ENCODE measurements at regions not wholly inside any gene's neighbourhood (a gene's known extent, or its start where the extent isn't known, plus 50 kb on each side); places are given as distances from the start of the nearest gene placed in this dataset.
A peak's percentile ranks its signal among the peaks of the same experiment; 100 is the strongest.

GRCh38 chr21:29396951-29397455, 98.3 kb downstream of the BACH1 start:
- peaks cover 39% of the 10 kb centered on the region for H3K9me3 ChIP-seq
- H3K27ac ChIP-seq: no peak overlapping the region
- peaks cover 10% of the 10 kb centered on the region; the same call in 1 of the 2 replicates for H3K36me3 ChIP-seq
- H3K27me3 ChIP-seq: no peaks in the 10 kb centered on the region
- no peaks in the 10 kb centered on the region for H4K20me1 ChIP-seq
- no peak for TF ChIP-seq Cebpa-rat (IDR thresholded peaks at IDR 0.05)
- H3K9ac ChIP-seq: no peak overlapping the region
- H3K4me2 ChIP-seq: no peak overlapping the region
- no peak overlapping the region for H3K4me3 ChIP-seq
- H3K4me1 ChIP-seq: no peaks in the 10 kb centered on the region

DNA sequence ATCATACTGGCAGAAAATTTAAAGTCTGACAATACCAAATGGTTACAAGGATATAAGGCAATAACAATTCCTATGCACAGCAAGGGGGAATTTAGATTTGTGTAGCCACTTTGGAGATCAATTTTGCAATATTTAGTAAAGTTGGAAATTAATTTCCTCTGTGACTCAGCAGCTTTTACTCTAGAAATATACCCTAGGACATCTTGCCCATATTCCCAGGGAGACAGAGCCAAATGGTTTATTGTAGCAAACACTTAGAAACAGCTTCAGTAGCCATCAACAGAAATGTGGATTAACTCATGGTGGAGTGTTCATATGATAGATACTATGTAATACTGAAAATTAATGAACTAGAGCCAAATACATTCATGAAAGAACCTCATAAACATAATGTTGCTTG, 104.6 kb downstream of the BACH1 start:
- no peak for TF ChIP-seq Cebpa-rat (IDR thresholded peaks at IDR 0.05)
- Histone ChIP-seq H3K4me1 (no peaks in the 10 kb centered on the region), H3K9me3 (peaks cover 32% of the 10 kb centered on the region), H3K4me3 (no peak overlapping the region), H3K27me3 (no peaks in the 10 kb centered on the region), H3K9ac (no peak overlapping the region), H3K4me2 (no peak overlapping the region), H4K20me1 (no peaks in the 10 kb centered on the region), H3K27ac (no peak overlapping the region), H3K36me3 (peaks cover 16% of the 10 kb centered on the region; the same call in 1 of the 2 replicates)

GRCh38 chr21:29403922-29404538, 105.3 kb downstream of the BACH1 start:
- H3K4me1 ChIP-seq: no peaks in the 10 kb centered on the region
- no peaks in the 10 kb centered on the region for H4K20me1 ChIP-seq
- H3K4me2 ChIP-seq: no peak overlapping the region
- peaks cover 27% of the 10 kb centered on the region for H3K9me3 ChIP-seq
- H3K36me3 ChIP-seq: peaks cover 16% of the 10 kb centered on the region; the same call in 1 of the 2 replicates
- no peak overlapping the region for H3K27ac ChIP-seq
- H3K9ac ChIP-seq: no peak overlapping the region
- no peak overlapping the region for H3K4me3 ChIP-seq
- H3K27me3 ChIP-seq: no peaks in the 10 kb centered on the region
- no peak for TF ChIP-seq Cebpa-rat (IDR thresholded peaks at IDR 0.05)

DNA sequence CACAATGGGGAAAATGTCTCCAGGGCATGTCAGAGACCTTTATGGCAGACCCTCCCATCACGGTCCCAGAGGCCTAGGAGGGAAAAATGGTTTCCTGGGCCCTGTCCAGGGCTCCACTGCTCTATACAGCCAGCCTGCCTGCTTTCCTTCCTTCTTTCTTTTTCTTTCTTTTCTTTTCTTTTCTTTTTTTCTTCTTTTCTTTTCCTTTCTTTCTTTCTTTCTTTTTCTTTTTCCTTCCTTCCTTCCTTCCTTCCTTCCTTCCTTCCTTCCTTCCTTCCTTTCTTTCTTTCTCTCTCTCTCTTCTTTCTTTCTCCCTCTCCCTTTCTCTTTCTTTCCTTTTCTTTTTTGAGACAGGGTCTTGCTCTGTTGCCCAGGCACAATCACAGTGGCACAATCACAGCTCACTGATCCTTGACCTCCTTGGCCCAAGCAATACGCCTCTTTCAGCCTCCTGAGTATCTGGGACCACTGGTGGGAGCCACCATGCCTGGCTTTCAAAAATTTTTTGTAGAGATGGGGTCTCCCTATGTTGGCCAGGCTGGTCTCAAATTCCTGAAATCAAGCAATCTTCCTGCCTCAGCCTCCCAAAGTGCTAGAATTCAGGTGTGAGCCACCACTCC, 106.9 kb downstream of the BACH1 start:
- H3K9ac ChIP-seq: no peak overlapping the region
- no peaks in the 10 kb centered on the region for H3K4me1 ChIP-seq
- no peak overlapping the region for H3K4me2 ChIP-seq
- H3K36me3 ChIP-seq: 0 out of 2 replicates have a peak, but pooled peaks cover 6% of the 10 kb centered on the region
- H3K27me3 ChIP-seq: no peaks in the 10 kb centered on the region
- no peaks in the 10 kb centered on the region for H4K20me1 ChIP-seq
- H3K9me3 ChIP-seq: peaks cover 12% of the 10 kb centered on the region; the same call in 1 of the 2 replicates
- no peak overlapping the region for H3K4me3 ChIP-seq
- TF ChIP-seq Cebpa-rat (IDR thresholded peaks at IDR 0.05): no peak
- H3K27ac ChIP-seq: no peak overlapping the region

DNA sequence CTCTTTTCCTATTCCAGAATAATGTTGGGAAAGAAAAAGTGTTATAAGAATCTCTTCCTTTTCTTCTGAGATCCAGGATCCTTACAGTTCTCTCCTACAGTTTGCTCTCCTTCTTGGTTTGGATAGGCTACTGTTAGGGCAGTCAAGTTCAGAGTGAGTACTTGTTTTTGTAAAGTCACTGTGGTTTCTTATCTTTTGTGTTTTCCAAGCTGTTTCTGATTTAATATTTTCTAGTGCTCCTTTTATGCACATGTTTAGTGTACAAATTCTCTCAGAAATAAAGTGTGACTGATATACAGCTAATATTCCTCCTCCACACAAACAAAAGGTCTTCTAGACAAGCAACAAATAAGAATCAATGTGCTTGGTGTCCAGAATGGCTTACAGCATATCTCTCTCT, 107.7 kb downstream of the BACH1 start:
- Histone ChIP-seq H3K36me3 (0 out of 2 replicates have a peak, but pooled peaks cover 5% of the 10 kb centered on the region), H3K27ac (no peak overlapping the region), H3K9me3 (peaks cover 12% of the 10 kb centered on the region; the same call in 1 of the 2 replicates), H4K20me1 (no peaks in the 10 kb centered on the region), H3K4me1 (no peaks in the 10 kb centered on the region), H3K9ac (no peak overlapping the region), H3K27me3 (no peaks in the 10 kb centered on the region), H3K4me2 (no peak overlapping the region), H3K4me3 (no peak overlapping the region)
- no peak for TF ChIP-seq Cebpa-rat (IDR thresholded peaks at IDR 0.05)

- H3K27me3 ChIP-seq: no peaks in the 10 kb centered on the region
- 0 out of 2 replicates have a peak, but pooled peaks cover 5% of the 10 kb centered on the region for H3K36me3 ChIP-seq
- H3K4me2 ChIP-seq: no peak overlapping the region
- H3K27ac ChIP-seq: no peak overlapping the region
- no peaks in the 10 kb centered on the region for H3K4me1 ChIP-seq
- H4K20me1 ChIP-seq: no peaks in the 10 kb centered on the region
- H3K9me3 ChIP-seq: peaks cover 12% of the 10 kb centered on the region; the same call in 1 of the 2 replicates
- no peak for TF ChIP-seq Cebpa-rat (IDR thresholded peaks at IDR 0.05)
- no peak overlapping the region for H3K4me3 ChIP-seq
- no peak overlapping the region for H3K9ac ChIP-seq
Measured at GRCh38 chr21:29407571-29407970, 108.8 kb downstream of the BACH1 start.

- H3K36me3 ChIP-seq: no peaks in the 10 kb centered on the region; the same call in 1 of the 2 replicates
- no peaks in the 10 kb centered on the region for H3K9me3 ChIP-seq
- H3K4me2 ChIP-seq: no peak overlapping the region
- no peak overlapping the region for H3K9ac ChIP-seq
- peaks cover 12% of the 10 kb centered on the region for H3K4me1 ChIP-seq
- no peaks in the 10 kb centered on the region for H4K20me1 ChIP-seq
- H3K27ac ChIP-seq: no peak overlapping the region
- no peak for TF ChIP-seq Cebpa-rat (IDR thresholded peaks at IDR 0.05)
- no peak overlapping the region for H3K4me3 ChIP-seq
- H3K27me3 ChIP-seq: no peaks in the 10 kb centered on the region
Measured at GRCh38 chr21:29413683-29414082, 115.0 kb downstream of the BACH1 start.

DNA sequence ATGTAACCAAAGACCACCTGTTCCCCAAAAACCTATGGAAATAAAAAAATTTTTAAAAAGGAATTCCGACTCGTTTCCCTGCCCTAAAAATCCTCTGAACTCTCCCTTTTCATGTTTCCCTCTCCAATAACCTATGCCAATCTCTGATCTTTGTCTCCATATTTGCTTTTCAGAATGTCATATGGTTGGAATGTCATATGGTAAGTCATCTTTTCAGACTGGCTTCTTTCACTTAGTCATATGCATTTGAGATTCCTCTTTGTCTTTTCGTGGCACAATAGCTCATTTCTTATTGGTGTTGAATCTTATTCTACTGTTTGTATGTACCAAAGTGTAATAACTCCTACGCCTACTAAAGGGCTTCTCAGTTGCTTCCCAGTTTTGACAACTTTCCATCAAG, 117.5 kb downstream of the BACH1 start:
- Histone ChIP-seq H4K20me1 (no peaks in the 10 kb centered on the region), H3K9ac (no peak overlapping the region), H3K4me3 (no peak overlapping the region), H3K36me3 (no peaks in the 10 kb centered on the region; the same call in 1 of the 2 replicates), H3K4me2 (no peak overlapping the region), H3K9me3 (no peaks in the 10 kb centered on the region), H3K27me3 (no peaks in the 10 kb centered on the region), H3K27ac (no peak overlapping the region), H3K4me1 (peaks cover 24% of the 10 kb centered on the region)
- TF ChIP-seq Cebpa-rat (IDR thresholded peaks at IDR 0.05): no peak

- Histone ChIP-seq H3K27ac (no peak overlapping the region), H3K4me2 (peak overlapping the region; percentile 60), H4K20me1 (no peaks in the 10 kb centered on the region), H3K4me1 (peaks cover 33% of the 10 kb centered on the region), H3K27me3 (no peaks in the 10 kb centered on the region), H3K9ac (no peak overlapping the region), H3K4me3 (no peak overlapping the region), H3K36me3 (no peaks in the 10 kb centered on the region; the same call in 1 of the 2 replicates), H3K9me3 (no peaks in the 10 kb centered on the region)
- no peak for TF ChIP-seq Cebpa-rat (IDR thresholded peaks at IDR 0.05)
Measured at GRCh38 chr21:29418813-29419212, 120.1 kb downstream of the BACH1 start.

DNA sequence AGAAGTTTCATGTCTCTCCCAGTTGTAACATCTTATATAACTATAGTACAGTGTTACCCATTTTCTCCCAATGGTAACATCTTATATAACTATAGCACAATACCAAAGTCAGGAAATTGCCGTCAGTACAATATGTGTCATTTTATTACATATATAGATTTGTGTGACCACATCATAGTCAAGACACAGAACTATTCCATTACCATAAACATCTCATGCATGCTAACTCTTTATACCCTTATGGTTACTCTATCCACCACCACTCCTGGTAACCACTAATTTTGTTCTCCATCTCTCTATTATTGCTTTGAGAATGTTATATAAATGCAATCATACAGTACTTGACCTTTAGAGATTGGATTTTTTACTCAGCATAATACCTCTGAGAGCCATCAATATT, 120.7 kb downstream of the BACH1 start:
- Histone ChIP-seq H4K20me1 (no peaks in the 10 kb centered on the region), H3K4me2 (peak overlapping the region; percentile 60), H3K9ac (no peak overlapping the region), H3K9me3 (no peaks in the 10 kb centered on the region), H3K27ac (no peak overlapping the region), H3K4me1 (peaks cover 33% of the 10 kb centered on the region), H3K36me3 (no peaks in the 10 kb centered on the region; the same call in 1 of the 2 replicates), H3K4me3 (no peak overlapping the region), H3K27me3 (no peaks in the 10 kb centered on the region)
- no peak for TF ChIP-seq Cebpa-rat (IDR thresholded peaks at IDR 0.05)

All from BLaER1 (cell line).